SK-N-SH treated with all-trans-retinoic acid at 6 μM for 48 hours (cell line): ENCODE measurements at regions not wholly inside any gene's neighbourhood (a gene's known extent, or its start where the extent isn't known, plus 50 kb on each side); places are given as distances from the start of the nearest gene placed in this dataset.

Experiments used
- ATAC-seq: fragments of 200-7000 bp; cut with Tn5 transposase; 3 replicates; pipeline ENCODE4 v1.9.1; 2020; ENCODE audit warnings: mild to moderate bottlenecking, moderate library complexity
- ARNTL ChIP-seq: fragments of 450-650 bp; formaldehyde crosslinking; IDR thresholded peaks from 2 replicates; pipeline ENCODE4 v1.5.0; 2020; ENCODE audit warnings: low read depth, mild to moderate bottlenecking, moderate library complexity, borderline replicate concordance
- BACH2 ChIP-seq: fragments of 250-450 bp; sonication (Bioruptor Pico); IDR thresholded peaks from 2 replicates; pipeline ENCODE4 v1.9.0; 2021; ENCODE audit warnings: mild to moderate bottlenecking, borderline replicate concordance
- CSDC2 ChIP-seq: fragments of 250-450 bp; sonication (Bioruptor Pico); IDR thresholded peaks from 2 replicates; pipeline ENCODE4 v1.5.0; 2020; ENCODE audit warnings: mild to moderate bottlenecking, moderate library complexity
- ESRRG ChIP-seq: fragments of 250-450 bp; sonication (Bioruptor Pico); IDR thresholded peaks from 2 replicates; pipeline ENCODE4 v1.6.1; 2021; ENCODE audit warnings: mild to moderate bottlenecking
- GLIS3 ChIP-seq: fragments of 250-450 bp; sonication (Bioruptor Pico); IDR thresholded peaks from 2 replicates; pipeline ENCODE4 v1.5.0; 2020; ENCODE audit warnings: mild to moderate bottlenecking, moderate library complexity
- ISL1 ChIP-seq: fragments of 250-450 bp; sonication (Bioruptor Pico); IDR thresholded peaks from 2 replicates; pipeline ENCODE4 v2.1.2; 2022; ENCODE audit warnings: mild to moderate bottlenecking, moderate library complexity
- PPARA ChIP-seq: fragments of 250-450 bp; sonication (Bioruptor Pico); IDR thresholded peaks from 2 replicates; pipeline ENCODE4 v1.5.0; 2020; ENCODE audit warnings: mild to moderate bottlenecking, borderline replicate concordance
- SNAI2 ChIP-seq: fragments of 250-450 bp; sonication (Bioruptor Pico); IDR thresholded peaks from 2 replicates; pipeline ENCODE4 v1.5.0; 2020; ENCODE audit warnings: mild to moderate bottlenecking, moderate library complexity
- TCF4 ChIP-seq: fragments of 250-450 bp; sonication (Bioruptor Pico); IDR thresholded peaks from 2 replicates; pipeline ENCODE4 v1.8.0; 2021; ENCODE audit warnings: mild to moderate bottlenecking, moderate library complexity, borderline replicate concordance
- TOX ChIP-seq: fragments of 250-450 bp; sonication (Bioruptor Pico); IDR thresholded peaks from 2 replicates; pipeline ENCODE4 v1.8.0; 2021; ENCODE audit warnings: mild to moderate bottlenecking, moderate library complexity, borderline replicate concordance
- ZC3H10 ChIP-seq: fragments of 250-450 bp; sonication (Bioruptor Pico); IDR thresholded peaks from 2 replicates; pipeline ENCODE4 v1.5.1; 2021; ENCODE audit warnings: mild to moderate bottlenecking, moderate library complexity
- ZFP3 ChIP-seq: fragments of 250-450 bp; sonication (Bioruptor Pico); IDR thresholded peaks from 2 replicates; pipeline ENCODE4 v1.5.0; 2020; ENCODE audit warnings: mild to moderate bottlenecking, moderate library complexity
- ZFP30 ChIP-seq: fragments of 450-650 bp; formaldehyde crosslinking; IDR thresholded peaks from 2 replicates; pipeline ENCODE4 v1.5.0; 2022; ENCODE audit warnings: mild to moderate bottlenecking, moderate library complexity
- ZNF565 ChIP-seq: fragments of 450-650 bp; formaldehyde crosslinking; conservative IDR thresholded peaks from 2 replicates; pipeline ENCODE4 v1.5.0; 2020; ENCODE audit warnings: low read depth, mild to moderate bottlenecking, moderate library complexity
- ZNF8 ChIP-seq: fragments of 450-650 bp; formaldehyde crosslinking; IDR thresholded peaks from 2 replicates; pipeline ENCODE4 v1.5.0; 2020; ENCODE audit warnings: mild to moderate bottlenecking, moderate library complexity
- TF ChIP-seq, protein P1 (sequence below): fragments of 250-450 bp; sonication (Bioruptor Pico); IDR thresholded peaks from 2 replicates; pipeline ENCODE4 v1.5.1; 2020; ENCODE audit warnings: low read depth, mild to moderate bottlenecking, moderate library complexity
- TF ChIP-seq, protein P2 (sequence below): fragments of 250-450 bp; sonication (Bioruptor Pico); IDR thresholded peaks from 2 replicates; pipeline ENCODE4 v1.5.0; 2020; ENCODE audit warnings: mild to moderate bottlenecking, moderate library complexity
- TF ChIP-seq, protein P3 (sequence below): fragments of 250-450 bp; sonication (Bioruptor Pico); IDR thresholded peaks from 2 replicates; pipeline ENCODE4 v1.5.1; 2021; ENCODE audit warnings: mild to moderate bottlenecking, moderate library complexity

DNA sequence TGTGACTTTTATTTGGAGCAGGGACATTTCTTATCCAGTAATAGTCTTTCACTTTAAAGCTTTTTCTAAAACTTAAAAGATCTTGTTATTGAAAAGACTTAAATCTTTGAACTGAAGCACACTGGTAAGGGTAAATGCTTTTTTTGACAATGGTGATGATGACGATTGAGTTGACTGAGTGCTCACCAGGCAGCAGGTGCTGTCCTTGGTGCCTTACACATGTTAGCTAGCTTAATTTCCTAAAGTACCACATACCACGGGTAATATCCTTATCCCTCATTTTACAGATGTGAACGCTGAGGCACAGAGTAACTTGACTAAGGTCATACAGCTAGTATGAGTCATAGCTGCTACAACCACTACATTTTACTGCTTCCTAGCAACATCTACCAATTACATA, 200.0 kb downstream of the XPNPEP1 start:
- TF ChIP-seq BACH2 (CRISPR knock-in tag): no peak
- TF ChIP-seq ARNTL (CRISPR knock-in tag): no peak
- no peak for TF ChIP-seq TOX (CRISPR knock-in tag)
- no peak for TF ChIP-seq ZNF565 (CRISPR knock-in tag)
- no peak for TF ChIP-seq ISL1 (CRISPR knock-in tag)
- TF ChIP-seq, protein P1, sequence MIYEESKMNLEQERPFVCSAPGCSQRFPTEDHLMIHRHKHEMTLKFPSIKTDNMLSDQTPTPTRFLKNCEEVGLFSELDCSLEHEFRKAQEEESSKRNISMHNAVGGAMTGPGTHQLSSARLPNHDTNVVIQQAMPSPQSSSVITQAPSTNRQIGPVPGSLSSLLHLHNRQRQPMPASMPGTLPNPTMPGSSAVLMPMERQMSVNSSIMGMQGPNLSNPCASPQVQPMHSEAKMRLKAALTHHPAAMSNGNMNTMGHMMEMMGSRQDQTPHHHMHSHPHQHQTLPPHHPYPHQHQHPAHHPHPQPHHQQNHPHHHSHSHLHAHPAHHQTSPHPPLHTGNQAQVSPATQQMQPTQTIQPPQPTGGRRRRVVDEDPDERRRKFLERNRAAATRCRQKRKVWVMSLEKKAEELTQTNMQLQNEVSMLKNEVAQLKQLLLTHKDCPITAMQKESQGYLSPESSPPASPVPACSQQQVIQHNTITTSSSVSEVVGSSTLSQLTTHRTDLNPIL (CRISPR knock-in tag): no peak
- TF ChIP-seq, protein P2, sequence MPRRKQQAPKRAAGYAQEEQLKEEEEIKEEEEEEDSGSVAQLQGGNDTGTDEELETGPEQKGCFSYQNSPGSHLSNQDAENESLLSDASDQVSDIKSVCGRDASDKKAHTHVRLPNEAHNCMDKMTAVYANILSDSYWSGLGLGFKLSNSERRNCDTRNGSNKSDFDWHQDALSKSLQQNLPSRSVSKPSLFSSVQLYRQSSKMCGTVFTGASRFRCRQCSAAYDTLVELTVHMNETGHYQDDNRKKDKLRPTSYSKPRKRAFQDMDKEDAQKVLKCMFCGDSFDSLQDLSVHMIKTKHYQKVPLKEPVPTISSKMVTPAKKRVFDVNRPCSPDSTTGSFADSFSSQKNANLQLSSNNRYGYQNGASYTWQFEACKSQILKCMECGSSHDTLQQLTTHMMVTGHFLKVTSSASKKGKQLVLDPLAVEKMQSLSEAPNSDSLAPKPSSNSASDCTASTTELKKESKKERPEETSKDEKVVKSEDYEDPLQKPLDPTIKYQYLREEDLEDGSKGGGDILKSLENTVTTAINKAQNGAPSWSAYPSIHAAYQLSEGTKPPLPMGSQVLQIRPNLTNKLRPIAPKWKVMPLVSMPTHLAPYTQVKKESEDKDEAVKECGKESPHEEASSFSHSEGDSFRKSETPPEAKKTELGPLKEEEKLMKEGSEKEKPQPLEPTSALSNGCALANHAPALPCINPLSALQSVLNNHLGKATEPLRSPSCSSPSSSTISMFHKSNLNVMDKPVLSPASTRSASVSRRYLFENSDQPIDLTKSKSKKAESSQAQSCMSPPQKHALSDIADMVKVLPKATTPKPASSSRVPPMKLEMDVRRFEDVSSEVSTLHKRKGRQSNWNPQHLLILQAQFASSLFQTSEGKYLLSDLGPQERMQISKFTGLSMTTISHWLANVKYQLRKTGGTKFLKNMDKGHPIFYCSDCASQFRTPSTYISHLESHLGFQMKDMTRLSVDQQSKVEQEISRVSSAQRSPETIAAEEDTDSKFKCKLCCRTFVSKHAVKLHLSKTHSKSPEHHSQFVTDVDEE: no peak
- ATAC-seq: no peak

DNA sequence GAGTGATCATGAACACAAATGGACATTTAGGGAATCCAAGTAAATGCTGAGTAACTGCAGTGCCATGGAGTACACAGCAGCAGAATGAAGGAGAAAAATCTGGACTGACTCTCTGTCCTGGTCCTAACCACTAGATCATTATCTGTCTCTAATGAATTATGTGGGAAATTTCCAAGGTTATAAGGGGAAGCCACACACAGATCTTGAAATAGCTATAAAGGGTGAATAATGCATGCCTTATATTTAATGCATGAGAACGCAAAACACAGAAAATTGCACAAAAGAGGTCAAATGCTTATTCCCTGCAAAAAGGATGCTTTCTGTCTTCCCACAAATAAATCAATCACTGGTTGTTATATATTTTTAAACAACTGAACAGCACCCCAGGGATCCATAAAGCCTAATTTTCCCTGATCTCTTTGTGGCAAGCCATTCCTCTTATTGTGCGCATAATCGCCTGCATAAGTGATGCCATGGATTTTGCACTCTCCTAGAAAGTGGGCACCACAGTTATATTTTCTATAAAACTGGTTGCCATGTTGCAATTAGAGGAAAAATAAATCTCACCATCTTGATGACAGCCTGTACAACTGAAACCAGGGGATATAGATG, 201.8 kb downstream of the XPNPEP1 start:
- no peak for TF ChIP-seq TOX (CRISPR knock-in tag)
- TF ChIP-seq ZNF8 (CRISPR knock-in tag): no peak
- TF ChIP-seq ZC3H10 (CRISPR knock-in tag): no peak
- TF ChIP-seq, protein P3, sequence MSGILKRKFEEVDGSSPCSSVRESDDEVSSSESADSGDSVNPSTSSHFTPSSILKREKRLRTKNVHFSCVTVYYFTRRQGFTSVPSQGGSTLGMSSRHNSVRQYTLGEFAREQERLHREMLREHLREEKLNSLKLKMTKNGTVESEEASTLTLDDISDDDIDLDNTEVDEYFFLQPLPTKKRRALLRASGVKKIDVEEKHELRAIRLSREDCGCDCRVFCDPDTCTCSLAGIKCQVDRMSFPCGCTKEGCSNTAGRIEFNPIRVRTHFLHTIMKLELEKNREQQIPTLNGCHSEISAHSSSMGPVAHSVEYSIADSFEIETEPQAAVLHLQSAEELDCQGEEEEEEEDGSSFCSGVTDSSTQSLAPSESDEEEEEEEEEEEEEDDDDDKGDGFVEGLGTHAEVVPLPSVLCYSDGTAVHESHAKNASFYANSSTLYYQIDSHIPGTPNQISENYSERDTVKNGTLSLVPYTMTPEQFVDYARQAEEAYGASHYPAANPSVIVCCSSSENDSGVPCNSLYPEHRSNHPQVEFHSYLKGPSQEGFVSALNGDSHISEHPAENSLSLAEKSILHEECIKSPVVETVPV (CRISPR knock-in tag): no peak
- no peak for TF ChIP-seq PPARA (CRISPR knock-in tag)
- TF ChIP-seq TCF4: no peak
- no peak for ATAC-seq

DNA sequence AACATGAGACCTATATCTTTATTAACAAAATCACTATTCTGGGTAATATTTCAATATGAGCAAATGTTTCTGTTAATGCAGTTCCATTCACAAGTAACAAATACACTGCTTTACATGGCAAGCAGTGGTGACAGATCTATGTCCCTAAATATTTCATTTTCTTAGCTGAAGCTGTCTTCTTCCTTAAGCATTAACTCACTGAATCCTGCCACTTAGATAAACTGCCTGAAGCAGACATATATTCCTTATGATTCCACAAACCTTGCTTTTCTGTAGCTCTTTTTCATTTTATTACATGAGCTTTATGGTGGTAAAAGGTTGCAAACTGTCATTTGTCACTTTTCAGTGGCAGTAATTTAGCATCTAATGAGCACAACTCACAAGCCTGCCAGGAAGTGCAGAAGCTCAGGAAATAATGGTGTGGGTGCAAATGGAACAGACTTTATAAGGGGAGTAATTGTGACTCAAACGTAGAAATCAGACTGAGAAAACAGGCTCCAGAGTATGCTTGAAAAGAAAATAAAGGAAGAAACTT, 217.2 kb downstream of the XPNPEP1 start:
- TF ChIP-seq SNAI2 (no peak), GLIS3 (CRISPR knock-in tag) (no peak), ISL1 (CRISPR knock-in tag) (no peak), ZC3H10 (CRISPR knock-in tag) (no peak), TOX (CRISPR knock-in tag) (no peak), CSDC2 (CRISPR knock-in tag) (no peak), ESRRG (no peak), ZFP3 (CRISPR knock-in tag) (no peak)
- TF ChIP-seq, protein P3 (CRISPR knock-in tag): no peak
- TF ChIP-seq, protein P1 (CRISPR knock-in tag): no peak
- TF ChIP-seq, all 23 proteins: peak for 0
- ATAC-seq: no peak

DNA sequence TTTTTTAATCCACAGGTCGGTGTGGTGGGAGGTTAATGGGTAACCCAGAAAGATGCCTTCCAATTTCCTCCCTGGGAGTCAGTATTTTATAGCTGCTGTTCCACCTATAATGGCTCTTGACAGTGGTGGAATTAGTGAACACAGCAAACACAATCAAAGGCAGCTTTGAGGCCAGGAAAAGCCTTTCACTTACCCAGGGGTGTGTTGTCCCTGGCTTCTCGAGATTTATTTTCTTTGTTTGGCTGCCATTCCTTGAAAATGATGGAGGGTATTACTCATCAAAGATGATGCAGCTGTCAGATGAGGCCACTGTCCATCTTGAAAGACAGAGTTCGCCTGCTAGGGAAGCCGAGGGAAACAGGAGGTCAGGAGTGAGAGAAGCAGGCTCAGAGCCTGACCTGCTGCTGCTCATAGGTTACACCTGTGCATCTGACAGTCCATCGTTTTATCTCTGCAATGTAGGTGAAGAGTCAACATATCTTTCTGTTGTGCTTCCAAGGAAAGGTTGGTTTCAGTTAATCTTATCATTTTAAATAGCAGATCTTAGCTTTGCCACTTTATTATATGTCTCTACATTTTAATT, 221.6 kb downstream of the XPNPEP1 start:
- no peak for ATAC-seq
- TF ChIP-seq TOX (CRISPR knock-in tag): no peak
- TF ChIP-seq ZFP30: no peak
- no peak for TF ChIP-seq ZFP3 (CRISPR knock-in tag)
- TF ChIP-seq GLIS3 (CRISPR knock-in tag): no peak
- no peak for TF ChIP-seq ARNTL (CRISPR knock-in tag)
- TF ChIP-seq SNAI2: no peak
- no peak for TF ChIP-seq ZNF8 (CRISPR knock-in tag)
- TF ChIP-seq, protein P2: no peak
- no peak for TF ChIP-seq ZNF565 (CRISPR knock-in tag)
